ENCODE measurements at regions not wholly inside any gene's neighbourhood (a gene's known extent, or its start where the extent isn't known, plus 50 kb on each side); places are given as distances from the start of the nearest gene placed in this dataset.

DNA sequence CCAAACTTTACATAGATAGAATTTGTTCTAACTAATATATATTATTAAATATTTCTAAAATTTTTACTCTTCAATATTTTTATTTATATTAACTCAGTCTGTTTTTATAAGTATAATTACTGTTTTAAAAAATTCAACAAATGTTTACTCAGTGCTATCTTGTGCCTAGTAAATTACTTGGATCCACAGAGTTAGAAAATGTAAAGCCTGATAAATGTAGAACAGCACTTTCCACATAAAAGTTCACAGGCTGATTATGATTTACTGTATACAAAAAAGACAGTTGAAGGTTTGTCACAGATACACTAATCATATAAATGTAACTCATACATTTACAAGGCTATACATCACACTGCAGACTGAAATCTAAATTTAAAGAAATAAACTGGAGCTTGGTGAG, 170.0 kb downstream of the FOXG1 start:
- TF ChIP-seq, protein P1, sequence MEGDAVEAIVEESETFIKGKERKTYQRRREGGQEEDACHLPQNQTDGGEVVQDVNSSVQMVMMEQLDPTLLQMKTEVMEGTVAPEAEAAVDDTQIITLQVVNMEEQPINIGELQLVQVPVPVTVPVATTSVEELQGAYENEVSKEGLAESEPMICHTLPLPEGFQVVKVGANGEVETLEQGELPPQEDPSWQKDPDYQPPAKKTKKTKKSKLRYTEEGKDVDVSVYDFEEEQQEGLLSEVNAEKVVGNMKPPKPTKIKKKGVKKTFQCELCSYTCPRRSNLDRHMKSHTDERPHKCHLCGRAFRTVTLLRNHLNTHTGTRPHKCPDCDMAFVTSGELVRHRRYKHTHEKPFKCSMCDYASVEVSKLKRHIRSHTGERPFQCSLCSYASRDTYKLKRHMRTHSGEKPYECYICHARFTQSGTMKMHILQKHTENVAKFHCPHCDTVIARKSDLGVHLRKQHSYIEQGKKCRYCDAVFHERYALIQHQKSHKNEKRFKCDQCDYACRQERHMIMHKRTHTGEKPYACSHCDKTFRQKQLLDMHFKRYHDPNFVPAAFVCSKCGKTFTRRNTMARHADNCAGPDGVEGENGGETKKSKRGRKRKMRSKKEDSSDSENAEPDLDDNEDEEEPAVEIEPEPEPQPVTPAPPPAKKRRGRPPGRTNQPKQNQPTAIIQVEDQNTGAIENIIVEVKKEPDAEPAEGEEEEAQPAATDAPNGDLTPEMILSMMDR (IDR thresholded peaks at IDR 0.05; ENCODE audit: low read depth, low read length): no peak
- DNase-seq (ENCODE audit: low read depth in 2 of 2): no peak

DNA sequence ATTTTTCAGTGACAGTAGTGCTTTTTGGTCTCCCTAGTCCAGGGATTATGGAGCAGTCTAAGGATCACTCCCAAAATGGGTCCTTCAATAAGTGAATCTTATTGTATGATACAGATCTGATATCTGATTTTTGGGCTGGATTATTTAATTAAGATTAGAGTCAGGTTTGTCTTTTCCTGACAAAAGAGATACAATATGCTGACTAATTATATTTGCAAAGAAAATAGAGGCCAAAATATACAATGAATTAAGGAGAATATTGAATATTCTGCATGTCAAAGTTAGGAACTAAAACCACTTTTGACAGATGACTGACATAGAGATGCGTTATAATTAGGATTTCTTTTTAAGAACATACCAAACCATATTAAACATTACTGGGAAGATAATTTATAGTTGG, 175.2 kb downstream of the FOXG1 start:
- no peak overlapping the region for H3K4me3 ChIP-seq (replicated peaks in 1 of 2; ENCODE audit: low read depth in 2 of 2, low read length in 2 of 2)
- DNase-seq (ENCODE audit: low read depth in 2 of 2): no peak
- TF ChIP-seq, protein P1 (IDR thresholded peaks at IDR 0.05; ENCODE audit: low read depth, low read length): no peak

More for the DNA sequence above, 170.0 kb downstream of the FOXG1 start:
- H3K4me3 ChIP-seq (replicated peaks in 1 of 2; ENCODE audit: low read depth in 2 of 2, low read length in 2 of 2): no peak overlapping the region

DNA sequence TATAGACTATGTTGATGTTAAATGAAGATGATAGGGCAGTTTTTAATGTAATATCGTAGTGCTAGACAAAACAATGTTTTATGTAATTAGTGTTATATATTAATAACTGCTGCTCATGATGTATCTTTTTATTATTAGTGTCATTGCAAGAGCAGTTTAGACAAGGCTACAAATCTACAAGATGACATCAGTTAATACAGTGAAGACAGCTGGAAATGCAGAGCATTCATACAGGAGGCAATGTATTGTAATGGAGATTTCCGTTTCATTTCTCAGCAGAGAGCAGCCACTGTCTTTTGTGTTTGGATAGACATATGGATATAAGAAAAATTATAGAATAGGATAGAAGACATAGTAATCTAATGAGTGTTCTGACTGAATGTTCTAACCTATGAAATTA, 178.0 kb downstream of the FOXG1 start:
- TF ChIP-seq, protein P1 (IDR thresholded peaks at IDR 0.05; ENCODE audit: low read depth, low read length): no peak
- DNase-seq (ENCODE audit: low read depth in 2 of 2): no peak
- no peak overlapping the region for H3K4me3 ChIP-seq (replicated peaks in 1 of 2; ENCODE audit: low read depth in 2 of 2, low read length in 2 of 2)

DNA sequence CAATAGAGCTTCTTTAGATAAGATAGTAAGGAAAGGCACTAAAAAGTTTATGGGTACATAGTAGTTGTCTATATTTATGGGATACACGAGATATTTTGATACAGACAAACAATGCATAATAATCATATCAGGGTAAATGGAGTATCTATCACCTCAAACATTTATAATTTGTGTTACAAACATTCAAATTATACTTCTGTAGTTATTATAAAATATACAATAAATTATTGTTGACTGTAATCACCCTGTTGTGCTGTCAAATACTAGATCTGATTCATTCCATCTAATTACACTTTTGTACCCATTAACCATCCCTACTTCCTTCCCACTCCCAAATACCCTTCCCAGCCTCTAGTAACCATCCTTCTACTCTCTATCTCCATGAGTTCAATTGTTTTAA, 179.7 kb downstream of the FOXG1 start:
- TF ChIP-seq, protein P1 (IDR thresholded peaks at IDR 0.05; ENCODE audit: low read depth, low read length): no peak
- no peak overlapping the region for H3K4me3 ChIP-seq (replicated peaks in 1 of 2; ENCODE audit: low read depth in 2 of 2, low read length in 2 of 2)
- DNase-seq (ENCODE audit: low read depth in 2 of 2): no peak

DNA sequence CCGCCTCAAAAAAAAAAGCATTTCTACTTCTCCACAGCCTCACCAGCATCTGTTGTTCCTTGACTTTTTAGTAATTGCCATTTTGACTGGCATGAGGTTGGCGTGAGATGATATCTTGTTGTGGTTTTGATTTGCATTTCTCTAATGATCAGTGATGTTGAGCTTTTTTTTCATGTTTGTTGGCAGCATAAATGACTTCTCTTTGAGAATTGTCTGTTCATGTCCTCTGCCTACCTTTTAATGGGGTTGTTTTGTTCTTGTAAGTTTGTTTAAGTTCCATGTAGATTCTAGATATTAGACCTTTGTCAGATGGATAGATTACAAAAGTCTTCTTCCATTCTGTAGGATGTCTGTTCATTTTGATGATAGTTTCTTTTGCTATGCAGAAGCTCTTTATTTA, 182.9 kb downstream of the FOXG1 start:
- TF ChIP-seq, protein P1 (IDR thresholded peaks at IDR 0.05; ENCODE audit: low read depth, low read length): no peak
- no peak for DNase-seq (ENCODE audit: low read depth in 2 of 2)
- H3K4me3 ChIP-seq (replicated peaks in 1 of 2; ENCODE audit: low read depth in 2 of 2, low read length in 2 of 2): no peak overlapping the region

DNA sequence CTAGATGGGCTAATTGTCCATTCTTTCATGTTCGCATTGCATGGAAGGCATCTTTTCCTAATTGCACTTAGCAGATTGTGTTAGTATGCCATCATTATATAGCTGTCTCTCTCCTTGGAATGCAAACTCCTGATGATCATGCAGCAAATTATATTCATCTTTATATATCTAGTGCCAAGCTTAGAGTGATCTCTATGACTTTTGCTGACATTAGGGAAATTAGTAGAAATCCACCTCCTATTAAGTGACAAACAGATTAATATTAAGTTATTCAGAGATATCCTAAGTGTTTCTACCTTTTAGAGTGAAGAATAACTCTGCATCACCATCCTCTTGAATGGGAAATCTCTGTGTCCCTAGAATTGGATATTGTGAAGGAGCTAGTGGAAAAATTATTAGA, 185.6 kb downstream of the FOXG1 start:
- no peak overlapping the region for H3K4me3 ChIP-seq (replicated peaks in 1 of 2; ENCODE audit: low read depth in 2 of 2, low read length in 2 of 2)
- TF ChIP-seq, protein P1 (IDR thresholded peaks at IDR 0.05; ENCODE audit: low read depth, low read length): no peak
- no peak for DNase-seq (ENCODE audit: low read depth in 2 of 2)

DNA sequence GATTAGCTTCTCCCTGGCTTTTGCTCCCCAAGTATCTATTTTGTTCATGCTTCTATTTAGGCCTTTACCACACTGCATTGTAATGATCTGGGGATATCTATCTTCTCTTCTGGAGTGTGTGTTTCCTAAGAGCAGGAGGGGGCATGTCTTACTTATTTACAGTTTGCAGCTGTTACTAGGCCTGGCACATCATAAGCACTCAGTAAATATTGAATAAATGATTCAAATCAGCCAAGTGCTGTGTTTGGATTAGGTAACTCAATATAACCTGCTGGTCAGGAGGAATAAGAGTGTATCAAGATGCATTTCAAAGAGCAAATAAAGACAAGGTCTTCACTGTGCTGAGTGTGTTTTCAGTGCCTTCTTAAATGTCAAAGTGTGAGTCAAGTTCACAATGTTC, 186.1 kb downstream of the FOXG1 start:
- no peak for DNase-seq (ENCODE audit: low read depth in 2 of 2)
- TF ChIP-seq, protein P1 (IDR thresholded peaks at IDR 0.05; ENCODE audit: low read depth, low read length): no peak
- H3K4me3 ChIP-seq (replicated peaks in 1 of 2; ENCODE audit: low read depth in 2 of 2, low read length in 2 of 2): no peak overlapping the region

Measured in cardiac fibroblast (primary cell).